ENCODE measurements at regions not wholly inside any gene's neighbourhood (a gene's known extent, or its start where the extent isn't known, plus 50 kb on each side); places are given as distances from the start of the nearest gene placed in this dataset.

- Histone ChIP-seq H3K27ac (ENCODE audit: low read depth in 2 of 2, low read length in 2 of 2) (no peak overlapping the region), H3K9me3 (ENCODE audit: control insufficient read depth in 2 of 2, low read length in 2 of 2) (no peaks in the 10 kb centered on the region), H3K36me3 (ENCODE audit: control insufficient read depth in 2 of 2, insufficient read depth in 2 of 2, low read length in 2 of 2) (no peaks in the 10 kb centered on the region), H3K4me3 (ENCODE audit: low read length in 2 of 2) (no peak overlapping the region), H3K4me1 (ENCODE audit: control insufficient read depth in 2 of 2, insufficient read depth in 2 of 2, low read length in 2 of 2) (no peaks in the 10 kb centered on the region), H3K27me3 (ENCODE audit: control insufficient read depth in 2 of 2, insufficient read depth in 2 of 2, low read length in 2 of 2) (peaks cover 7 to 12% of the 10 kb centered on the region in 2 donors), H3K9ac (ENCODE audit: low read depth in 1 of 2, low read length in 2 of 2) (no peak overlapping the region)
These were observed 93.9 kb upstream of the CSF3R start for GRCh38 chr1:36576551-36577110.

GRCh38 chr1:36576118-36576517 lies 93.4 kb upstream of the CSF3R start:
- Histone ChIP-seq H3K4me1 (ENCODE audit: control insufficient read depth in 2 of 2, insufficient read depth in 2 of 2, low read length in 2 of 2) (no peaks in the 10 kb centered on the region), H3K27ac (ENCODE audit: low read depth in 2 of 2, low read length in 2 of 2) (no peak overlapping the region), H3K9me3 (ENCODE audit: control insufficient read depth in 2 of 2, low read length in 2 of 2) (no peaks in the 10 kb centered on the region), H3K36me3 (ENCODE audit: control insufficient read depth in 2 of 2, insufficient read depth in 2 of 2, low read length in 2 of 2) (no peaks in the 10 kb centered on the region), H3K27me3 (ENCODE audit: control insufficient read depth in 2 of 2, insufficient read depth in 2 of 2, low read length in 2 of 2) (peaks cover 7 to 12% of the 10 kb centered on the region in 2 donors), H3K4me3 (ENCODE audit: low read length in 2 of 2) (no peak overlapping the region), H3K9ac (ENCODE audit: low read depth in 1 of 2, low read length in 2 of 2) (no peak overlapping the region)

- no peaks in the 10 kb centered on the region for H3K36me3 ChIP-seq (ENCODE audit: control insufficient read depth in 2 of 2, insufficient read depth in 2 of 2, low read length in 2 of 2)
- peaks cover 5 to 12% of the 10 kb centered on the region in 2 donors for H3K27me3 ChIP-seq (ENCODE audit: control insufficient read depth in 2 of 2, insufficient read depth in 2 of 2, low read length in 2 of 2)
- no peak overlapping the region for H3K9ac ChIP-seq (ENCODE audit: low read depth in 1 of 2, low read length in 2 of 2)
- H3K27ac ChIP-seq (ENCODE audit: low read depth in 2 of 2, low read length in 2 of 2): no peak overlapping the region
- no peaks in the 10 kb centered on the region for H3K4me1 ChIP-seq (ENCODE audit: control insufficient read depth in 2 of 2, insufficient read depth in 2 of 2, low read length in 2 of 2)
- H3K4me3 ChIP-seq (ENCODE audit: low read length in 2 of 2): no peak overlapping the region
- no peaks in the 10 kb centered on the region for H3K9me3 ChIP-seq (ENCODE audit: control insufficient read depth in 2 of 2, low read length in 2 of 2)
These were observed 90.7 kb upstream of the CSF3R start for GRCh38 chr1:36573445-36573844.

DNA sequence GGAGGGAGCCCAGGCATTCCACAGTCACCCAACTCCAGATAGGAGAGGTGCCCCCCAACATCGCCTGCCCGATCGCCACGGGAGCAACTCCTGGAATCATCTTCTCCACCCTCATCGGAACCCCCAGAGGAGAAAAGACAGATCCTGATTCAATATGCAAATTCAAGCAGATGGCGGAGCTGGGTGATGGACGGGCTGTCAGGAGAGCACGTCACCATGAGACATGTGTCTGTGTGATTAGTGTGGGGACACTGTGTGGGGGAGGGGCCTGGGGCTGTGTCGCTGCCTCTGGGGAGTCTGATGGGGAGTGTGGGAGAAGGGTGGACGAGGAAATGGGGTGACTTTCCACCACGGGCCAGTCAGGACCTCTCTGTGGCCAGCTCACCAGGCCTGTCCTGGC lies 90.2 kb upstream of the CSF3R start:
- Histone ChIP-seq H3K4me3 (ENCODE audit: low read length in 2 of 2) (no peak overlapping the region), H3K27ac (ENCODE audit: low read depth in 2 of 2, low read length in 2 of 2) (no peak overlapping the region), H3K27me3 (ENCODE audit: control insufficient read depth in 2 of 2, insufficient read depth in 2 of 2, low read length in 2 of 2) (peaks cover 5 to 12% of the 10 kb centered on the region in 2 donors), H3K36me3 (ENCODE audit: control insufficient read depth in 2 of 2, insufficient read depth in 2 of 2, low read length in 2 of 2) (no peaks in the 10 kb centered on the region), H3K4me1 (ENCODE audit: control insufficient read depth in 2 of 2, insufficient read depth in 2 of 2, low read length in 2 of 2) (no peaks in the 10 kb centered on the region), H3K9ac (ENCODE audit: low read depth in 1 of 2, low read length in 2 of 2) (no peak overlapping the region), H3K9me3 (ENCODE audit: control insufficient read depth in 2 of 2, low read length in 2 of 2) (no peaks in the 10 kb centered on the region)

DNA sequence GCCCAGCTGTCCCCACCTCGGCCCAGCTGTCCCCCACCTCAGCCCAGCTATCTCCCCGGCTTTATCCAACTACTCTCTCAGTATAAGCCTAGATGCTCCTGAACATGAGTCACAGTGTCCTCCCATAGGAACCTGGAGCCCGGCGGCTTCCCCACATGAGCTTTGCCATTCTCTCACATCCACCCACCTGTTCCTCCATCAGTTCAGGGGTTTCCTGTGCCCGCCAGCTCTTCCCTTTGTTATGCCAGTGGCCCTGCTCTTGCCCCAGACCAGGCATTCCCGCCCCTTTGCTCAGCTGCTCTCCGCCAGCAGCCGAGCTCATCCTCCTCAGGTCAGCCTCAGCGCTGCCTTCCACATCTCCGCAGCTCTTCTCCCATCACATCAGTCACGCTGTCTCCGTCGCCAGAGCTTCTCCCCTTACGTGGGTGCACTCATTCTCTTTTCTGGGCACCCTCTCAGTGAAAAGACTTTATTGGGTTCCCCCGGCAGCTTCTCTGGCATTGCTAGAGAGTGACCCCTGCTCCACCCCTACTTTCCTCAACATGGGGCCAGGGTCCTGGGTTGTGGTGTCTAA lies 89.5 kb upstream of the CSF3R start:
- Histone ChIP-seq H3K4me1 (ENCODE audit: control insufficient read depth in 2 of 2, insufficient read depth in 2 of 2, low read length in 2 of 2) (no peaks in the 10 kb centered on the region), H3K27ac (ENCODE audit: low read depth in 2 of 2, low read length in 2 of 2) (no peak overlapping the region), H3K4me3 (ENCODE audit: low read length in 2 of 2) (no peak overlapping the region), H3K36me3 (ENCODE audit: control insufficient read depth in 2 of 2, insufficient read depth in 2 of 2, low read length in 2 of 2) (no peaks in the 10 kb centered on the region), H3K9me3 (ENCODE audit: control insufficient read depth in 2 of 2, low read length in 2 of 2) (no peaks in the 10 kb centered on the region), H3K27me3 (ENCODE audit: control insufficient read depth in 2 of 2, insufficient read depth in 2 of 2, low read length in 2 of 2) (peaks cover 5 to 12% of the 10 kb centered on the region in 2 donors), H3K9ac (ENCODE audit: low read depth in 1 of 2, low read length in 2 of 2) (no peak overlapping the region)

DNA sequence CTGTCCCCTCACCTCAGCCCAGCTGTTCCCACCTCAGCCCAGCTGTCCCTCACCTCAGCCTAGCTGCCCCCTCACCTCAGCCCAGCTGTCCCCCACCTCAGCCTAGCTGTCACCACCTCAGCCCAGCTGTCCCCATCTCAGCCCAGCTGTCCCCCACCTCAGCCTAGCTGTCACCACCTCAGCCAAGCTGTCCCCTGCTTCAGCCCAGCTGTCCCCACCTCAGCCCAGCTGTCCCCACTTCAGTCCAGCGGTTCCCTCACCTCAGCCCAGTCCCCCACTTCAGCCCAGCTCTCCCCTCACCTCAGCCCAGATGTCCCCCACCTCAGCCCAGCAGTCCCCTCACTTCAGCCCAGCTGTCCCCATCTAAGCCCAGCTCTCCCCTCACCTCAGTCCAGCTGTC lies 88.4 kb upstream of the CSF3R start:
- Histone ChIP-seq H3K27me3 (ENCODE audit: control insufficient read depth in 2 of 2, insufficient read depth in 2 of 2, low read length in 2 of 2) (peaks cover 5 to 12% of the 10 kb centered on the region in 2 donors), H3K9ac (ENCODE audit: low read depth in 1 of 2, low read length in 2 of 2) (no peak overlapping the region), H3K27ac (ENCODE audit: low read depth in 2 of 2, low read length in 2 of 2) (no peak overlapping the region), H3K4me1 (ENCODE audit: control insufficient read depth in 2 of 2, insufficient read depth in 2 of 2, low read length in 2 of 2) (no peaks in the 10 kb centered on the region), H3K36me3 (ENCODE audit: control insufficient read depth in 2 of 2, insufficient read depth in 2 of 2, low read length in 2 of 2) (no peaks in the 10 kb centered on the region), H3K9me3 (ENCODE audit: control insufficient read depth in 2 of 2, low read length in 2 of 2) (no peaks in the 10 kb centered on the region), H3K4me3 (ENCODE audit: low read length in 2 of 2) (no peak overlapping the region)

DNA sequence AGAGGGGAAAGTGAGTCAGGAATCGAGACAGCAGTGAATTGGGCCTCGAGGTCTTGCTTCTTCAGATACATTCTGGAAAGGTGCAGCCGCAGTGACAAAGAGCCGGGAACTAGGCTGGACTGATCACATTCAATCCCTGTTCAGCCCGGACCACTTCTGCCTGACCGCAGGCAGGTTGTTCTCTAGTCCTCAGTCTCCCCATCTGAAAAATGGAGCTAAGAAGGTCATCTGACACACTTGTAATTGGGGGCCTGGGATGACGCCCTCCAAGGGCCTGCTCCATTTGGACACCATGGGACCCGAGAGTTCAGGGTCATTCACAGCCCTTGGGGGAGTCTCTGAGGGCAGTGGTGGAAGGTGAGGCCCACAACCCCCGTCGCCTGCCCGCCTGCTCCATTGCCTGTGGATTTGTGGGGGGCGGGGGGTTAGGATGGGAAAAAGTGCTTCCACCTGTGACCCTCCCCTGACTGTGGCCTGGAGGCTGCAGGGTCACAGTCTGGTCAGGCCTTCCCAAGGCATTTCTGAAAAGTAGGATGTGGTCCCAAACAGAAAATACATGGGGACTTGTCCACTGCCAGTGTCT lies 87.9 kb upstream of the CSF3R start:
- Histone ChIP-seq H3K4me3 (ENCODE audit: low read length in 2 of 2) (no peak overlapping the region), H3K36me3 (ENCODE audit: control insufficient read depth in 2 of 2, insufficient read depth in 2 of 2, low read length in 2 of 2) (no peaks in the 10 kb centered on the region), H3K27me3 (ENCODE audit: control insufficient read depth in 2 of 2, insufficient read depth in 2 of 2, low read length in 2 of 2) (peaks cover 5 to 12% of the 10 kb centered on the region in 2 donors), H3K9me3 (ENCODE audit: control insufficient read depth in 2 of 2, low read length in 2 of 2) (no peaks in the 10 kb centered on the region), H3K9ac (ENCODE audit: low read depth in 1 of 2, low read length in 2 of 2) (no peak overlapping the region), H3K4me1 (ENCODE audit: control insufficient read depth in 2 of 2, insufficient read depth in 2 of 2, low read length in 2 of 2) (no peaks in the 10 kb centered on the region), H3K27ac (ENCODE audit: low read depth in 2 of 2, low read length in 2 of 2) (no peak overlapping the region)

DNA sequence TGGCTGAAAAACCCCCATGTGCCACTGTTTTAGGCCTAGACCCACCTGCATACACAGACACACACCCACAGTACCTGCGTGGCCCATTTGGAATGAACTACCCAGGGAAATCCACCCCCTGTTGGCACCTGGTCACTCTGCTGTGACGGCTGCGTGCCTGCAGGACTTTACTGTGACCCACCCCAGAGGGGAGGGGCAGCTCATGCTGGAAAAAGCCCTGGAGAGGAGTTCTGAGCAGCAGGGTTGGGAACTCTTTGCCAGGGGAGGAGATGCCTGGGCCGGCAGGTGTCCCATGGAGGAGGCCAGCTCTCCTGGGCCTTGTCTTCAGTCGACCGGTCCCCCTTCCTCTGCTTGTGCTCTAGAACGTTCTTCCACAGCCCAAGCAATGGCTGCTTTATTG lies 87.3 kb upstream of the CSF3R start:
- H3K4me3 ChIP-seq (ENCODE audit: low read length in 2 of 2): no peak overlapping the region
- no peak overlapping the region for H3K27ac ChIP-seq (ENCODE audit: low read depth in 2 of 2, low read length in 2 of 2)
- no peaks in the 10 kb centered on the region for H3K36me3 ChIP-seq (ENCODE audit: control insufficient read depth in 2 of 2, insufficient read depth in 2 of 2, low read length in 2 of 2)
- peaks cover 5 to 10% of the 10 kb centered on the region in 2 donors for H3K27me3 ChIP-seq (ENCODE audit: control insufficient read depth in 2 of 2, insufficient read depth in 2 of 2, low read length in 2 of 2)
- no peak overlapping the region for H3K9ac ChIP-seq (ENCODE audit: low read depth in 1 of 2, low read length in 2 of 2)
- H3K4me1 ChIP-seq (ENCODE audit: control insufficient read depth in 2 of 2, insufficient read depth in 2 of 2, low read length in 2 of 2): no peaks in the 10 kb centered on the region
- H3K9me3 ChIP-seq (ENCODE audit: control insufficient read depth in 2 of 2, low read length in 2 of 2): no peaks in the 10 kb centered on the region

GRCh38 chr1:36567601-36568341 lies 85.1 kb upstream of the CSF3R start:
- no peak overlapping the region for H3K27ac ChIP-seq (ENCODE audit: low read depth in 2 of 2, low read length in 2 of 2)
- no peaks in the 10 kb centered on the region for H3K36me3 ChIP-seq (ENCODE audit: control insufficient read depth in 2 of 2, insufficient read depth in 2 of 2, low read length in 2 of 2)
- no peak overlapping the region for H3K4me3 ChIP-seq (ENCODE audit: low read length in 2 of 2)
- no peaks in the 10 kb centered on the region for H3K9me3 ChIP-seq (ENCODE audit: control insufficient read depth in 2 of 2, low read length in 2 of 2)
- peaks cover 0 to 3% of the 10 kb centered on the region in 2 donors for H3K27me3 ChIP-seq (ENCODE audit: control insufficient read depth in 2 of 2, insufficient read depth in 2 of 2, low read length in 2 of 2)
- no peaks in the 10 kb centered on the region for H3K4me1 ChIP-seq (ENCODE audit: control insufficient read depth in 2 of 2, insufficient read depth in 2 of 2, low read length in 2 of 2)
- no peak overlapping the region for H3K9ac ChIP-seq (ENCODE audit: low read depth in 1 of 2, low read length in 2 of 2)

Measured in mucosa of rectum (tissue), 2 donors.